Mesendoderm (in vitro differentiated cells): ENCODE measurements at regions not wholly inside any gene's neighbourhood (a gene's known extent, or its start where the extent isn't known, plus 50 kb on each side); places are given as distances from the start of the nearest gene placed in this dataset.
A peak's percentile ranks its signal among the peaks of the same experiment; 100 is the strongest.

ENCODE experiments used
- DNase-seq: peaks from one replicate; pipeline ENCODE4 v3.0.0; 2013
- H2AK5ac ChIP-seq: 2 replicates; pipeline ENCODE4 v1.6.1; 2013; ENCODE audit warnings: low read length, inconsistent platforms
- H2BK120ac ChIP-seq: 2 replicates; pipeline ENCODE4 v1.6.1; 2013; ENCODE audit warnings: low read depth, mild to moderate bottlenecking, low read length, moderate library complexity, mixed read lengths
- H2BK15ac ChIP-seq: replicated peaks from 2 replicates; pipeline ENCODE4 v1.6.1; 2013; ENCODE audit warnings: low read depth, mild to moderate bottlenecking, moderate library complexity
- H2BK5ac ChIP-seq: 2 replicates; pipeline ENCODE4 v1.6.1; 2013; ENCODE audit warnings: low read length, inconsistent platforms
- H3K18ac ChIP-seq: 2 replicates; pipeline ENCODE4 v1.6.1; 2013; ENCODE audit warnings: mild to moderate bottlenecking, low read length, mixed read lengths
- H3K23ac ChIP-seq: one replicate; pipeline ENCODE4 v1.6.1; 2013; ENCODE audit warnings: low read length
- H3K27ac ChIP-seq: 2 replicates; pipeline ENCODE4 v1.5.1; 2013; ENCODE audit warnings: low read depth, mild to moderate bottlenecking, inconsistent platforms, low read length, moderate library complexity
- H3K27me3 ChIP-seq: 2 replicates; pipeline ENCODE4 v1.6.1; 2013; ENCODE audit warnings: low read length, control low read depth, mild to moderate bottlenecking, inconsistent platforms; ENCODE audit not compliant: insufficient read depth, poor library complexity
- H3K36me3 ChIP-seq: 2 replicates; pipeline ENCODE4 v1.6.1; 2013; ENCODE audit warnings: low read length, inconsistent platforms; ENCODE audit not compliant: control insufficient read depth, insufficient read depth
- H3K4ac ChIP-seq: one replicate; pipeline ENCODE4 v1.6.1; 2013; ENCODE audit warnings: low read depth, mild to moderate bottlenecking, low read length, moderate library complexity
- H3K4me1 ChIP-seq: 2 replicates; pipeline ENCODE4 v1.6.1; 2013; ENCODE audit warnings: low read depth, low read length, inconsistent platforms; ENCODE audit not compliant: control insufficient read depth
- H3K4me2 ChIP-seq: 2 replicates; pipeline ENCODE4 v1.6.1; 2013; ENCODE audit warnings: low read length
- H3K4me3 ChIP-seq: 2 replicates; pipeline ENCODE4 v1.5.1; 2013; ENCODE audit warnings: mild to moderate bottlenecking, low read length
- H3K56ac ChIP-seq: one replicate; pipeline ENCODE4 v1.6.1; 2013; ENCODE audit warnings: low read length
- H3K79me1 ChIP-seq: 2 replicates; pipeline ENCODE4 v1.6.1; 2013; ENCODE audit warnings: low read length, inconsistent platforms
- H3K79me2 ChIP-seq: 2 replicates; pipeline ENCODE4 v1.6.1; 2013; ENCODE audit warnings: mild to moderate bottlenecking, low read length; ENCODE audit not compliant: control insufficient read depth, insufficient read depth
- H3K9ac ChIP-seq: 2 replicates; pipeline ENCODE4 v1.6.1; 2013; ENCODE audit warnings: low read length, inconsistent platforms
- H4K5ac ChIP-seq: one replicate; pipeline ENCODE4 v1.6.1; 2013; ENCODE audit warnings: low read length
- H4K8ac ChIP-seq: one replicate; pipeline ENCODE4 v1.6.1; 2013; ENCODE audit warnings: low read depth, mild to moderate bottlenecking, control low read depth, low read length, moderate library complexity
- WGBS: extraction: QIAGEN DNeasy Blood & Tissue Kit; methylation state at CpG from one replicate; pipeline ENCODE4 v1.1.7; 2013; ENCODE audit warnings: low lambda C conversion rate, missing lambda C conversion rate; ENCODE audit not compliant: insufficient coverage; ENCODE audit errors: extremely low coverage; 5-methylcytosine and 5-hydroxymethylcytosine counted together

DNA sequence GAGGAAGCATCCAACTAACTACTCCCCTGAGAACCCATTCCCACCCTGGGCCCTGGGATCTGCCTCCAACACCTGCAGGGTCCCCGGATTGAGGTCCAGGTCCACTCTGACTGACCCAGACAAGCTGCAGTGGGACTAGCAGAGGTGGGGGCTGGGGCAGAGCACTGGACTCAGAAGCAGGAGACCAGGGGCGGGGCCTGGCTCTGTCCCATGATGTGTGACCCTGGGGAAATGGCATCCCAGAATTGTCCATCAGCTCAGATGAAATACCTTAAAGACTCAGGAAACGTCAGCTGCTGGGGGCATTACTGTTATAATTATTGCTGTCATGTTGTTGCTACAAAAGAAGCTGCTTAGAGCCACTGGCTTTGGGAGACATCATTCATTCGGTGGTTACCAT is 202.4 kb downstream of the C9orf50 start:
- H3K9ac ChIP-seq: no peak overlapping the region
- H3K79me1 ChIP-seq: no peaks in the 10 kb centered on the region
- H4K5ac ChIP-seq: no peak overlapping the region
- no peak overlapping the region for H3K4me3 ChIP-seq
- no peak overlapping the region for H3K4ac ChIP-seq
- no peak overlapping the region for H3K18ac ChIP-seq
- no peak overlapping the region for H2AK5ac ChIP-seq
- no peaks in the 10 kb centered on the region for H3K36me3 ChIP-seq
- no peak for DNase-seq
- H3K27ac ChIP-seq: no peak overlapping the region
- H3K4me2 ChIP-seq: no peak overlapping the region
- H3K56ac ChIP-seq: no peak overlapping the region
- H2BK15ac ChIP-seq: no peak overlapping the region
- no peak overlapping the region for H2BK120ac ChIP-seq
- peaks cover 3% of the 10 kb centered on the region for H3K4me1 ChIP-seq
- no peaks in the 10 kb centered on the region for H3K27me3 ChIP-seq
- H4K8ac ChIP-seq: no peak overlapping the region
- H2BK5ac ChIP-seq: no peak overlapping the region
- WGBS: no CpG with 5 or more reads among the region's 4 CpGs
- no peaks in the 10 kb centered on the region for H3K79me2 ChIP-seq
- no peak overlapping the region for H3K23ac ChIP-seq

DNA sequence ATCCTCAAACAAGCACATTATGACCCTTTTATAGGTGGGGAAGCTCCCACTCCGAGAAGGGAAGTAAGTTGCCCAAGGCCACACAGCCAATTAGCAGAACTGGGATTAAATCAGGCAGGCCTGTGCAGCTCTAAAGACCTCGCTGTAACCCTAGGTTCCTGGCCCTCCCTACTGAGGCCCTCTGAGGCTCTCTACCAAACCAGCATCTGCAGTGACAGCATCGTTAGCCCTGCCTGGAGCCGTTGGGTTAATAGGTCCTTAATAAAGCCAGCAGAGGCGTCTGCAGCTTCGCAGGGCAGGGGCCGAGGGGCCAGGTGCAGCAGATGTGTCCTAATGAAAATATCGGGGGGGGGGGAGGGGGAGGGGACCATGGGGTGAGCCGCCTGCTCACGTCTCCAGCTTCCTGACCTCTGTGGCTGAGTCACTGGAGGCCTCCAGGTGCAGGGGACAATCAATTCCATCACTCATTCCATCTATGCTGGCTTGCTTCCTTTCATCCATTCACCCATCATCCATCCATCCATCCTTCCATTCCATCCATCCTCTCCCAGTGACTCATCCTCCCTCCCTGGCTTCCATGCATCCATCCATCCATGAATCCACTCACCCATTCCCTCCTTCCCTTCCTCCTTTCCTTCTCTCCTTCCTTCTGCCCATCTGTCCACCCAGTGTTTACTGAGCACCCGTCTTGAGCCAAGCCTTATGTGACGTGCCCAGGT is 203.9 kb downstream of the C9orf50 start:
- no peak overlapping the region for H3K9ac ChIP-seq
- H3K4me3 ChIP-seq: no peak overlapping the region
- H3K4me1 ChIP-seq: peaks cover 3% of the 10 kb centered on the region
- no peak overlapping the region for H2BK15ac ChIP-seq
- no peak overlapping the region for H2BK5ac ChIP-seq
- H3K4me2 ChIP-seq: no peak overlapping the region
- no peaks in the 10 kb centered on the region for H3K79me2 ChIP-seq
- H3K27ac ChIP-seq: no peak overlapping the region
- H3K27me3 ChIP-seq: no peaks in the 10 kb centered on the region
- no peak overlapping the region for H3K56ac ChIP-seq
- DNase-seq: no peak
- no peak overlapping the region for H4K5ac ChIP-seq
- H2BK120ac ChIP-seq: no peak overlapping the region
- no CpG with 5 or more reads among the region's 12 CpGs for WGBS
- H3K79me1 ChIP-seq: no peaks in the 10 kb centered on the region
- no peak overlapping the region for H3K18ac ChIP-seq
- H2AK5ac ChIP-seq: no peak overlapping the region
- H3K36me3 ChIP-seq: no peaks in the 10 kb centered on the region
- H3K23ac ChIP-seq: no peak overlapping the region
- no peak overlapping the region for H4K8ac ChIP-seq
- H3K4ac ChIP-seq: no peak overlapping the region

DNA sequence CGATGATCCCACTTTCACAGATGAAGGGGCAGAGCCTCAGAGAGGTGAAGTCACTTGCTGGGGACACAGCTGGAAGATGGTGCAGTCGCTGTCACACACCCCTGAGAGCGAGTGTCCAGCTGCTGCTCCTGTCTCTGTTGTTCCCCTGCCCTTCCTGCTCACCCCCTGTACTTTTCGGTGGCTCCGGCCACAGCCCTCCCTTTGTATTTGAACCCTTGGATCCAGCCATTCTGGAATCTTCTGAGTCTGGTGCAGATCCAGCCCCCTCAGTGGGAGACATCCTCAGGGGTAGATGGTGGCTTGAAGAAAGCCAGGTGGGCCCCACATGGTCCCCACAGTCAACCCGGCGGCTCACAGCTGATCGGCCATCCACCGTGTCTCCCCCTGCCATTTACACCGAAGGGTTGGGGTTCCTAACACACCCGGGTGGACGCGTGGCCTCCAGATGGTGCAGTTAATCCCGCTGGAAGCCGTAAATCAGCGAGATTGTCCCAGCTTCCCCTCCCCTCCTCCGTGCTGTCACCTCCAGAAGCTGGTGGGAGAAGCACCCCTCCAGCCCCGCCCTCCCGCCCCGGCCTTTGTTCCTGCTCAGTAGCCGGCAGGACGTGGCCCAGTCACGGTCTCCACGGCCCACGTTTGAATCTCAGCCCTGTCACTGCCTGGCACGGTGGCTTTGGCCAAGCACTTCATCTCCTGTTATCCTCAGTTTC is 204.8 kb downstream of the C9orf50 start:
- Histone ChIP-seq H2BK5ac (no peak overlapping the region), H3K4me1 (peaks cover 3% of the 10 kb centered on the region), H3K18ac (no peak overlapping the region), H3K4me3 (no peak overlapping the region), H2AK5ac (no peak overlapping the region), H3K4me2 (no peak overlapping the region), H2BK15ac (no peak overlapping the region), H4K8ac (no peak overlapping the region), H3K36me3 (no peaks in the 10 kb centered on the region), H3K56ac (no peak overlapping the region), H3K27me3 (no peaks in the 10 kb centered on the region), H3K79me2 (no peaks in the 10 kb centered on the region), H3K9ac (no peak overlapping the region), H3K23ac (no peak overlapping the region), H3K79me1 (no peaks in the 10 kb centered on the region), H3K4ac (no peak overlapping the region), H4K5ac (no peak overlapping the region), H3K27ac (no peak overlapping the region), H2BK120ac (no peak overlapping the region)
- WGBS: no CpG with 5 or more reads among the region's 26 CpGs
- no peak for DNase-seq

DNA sequence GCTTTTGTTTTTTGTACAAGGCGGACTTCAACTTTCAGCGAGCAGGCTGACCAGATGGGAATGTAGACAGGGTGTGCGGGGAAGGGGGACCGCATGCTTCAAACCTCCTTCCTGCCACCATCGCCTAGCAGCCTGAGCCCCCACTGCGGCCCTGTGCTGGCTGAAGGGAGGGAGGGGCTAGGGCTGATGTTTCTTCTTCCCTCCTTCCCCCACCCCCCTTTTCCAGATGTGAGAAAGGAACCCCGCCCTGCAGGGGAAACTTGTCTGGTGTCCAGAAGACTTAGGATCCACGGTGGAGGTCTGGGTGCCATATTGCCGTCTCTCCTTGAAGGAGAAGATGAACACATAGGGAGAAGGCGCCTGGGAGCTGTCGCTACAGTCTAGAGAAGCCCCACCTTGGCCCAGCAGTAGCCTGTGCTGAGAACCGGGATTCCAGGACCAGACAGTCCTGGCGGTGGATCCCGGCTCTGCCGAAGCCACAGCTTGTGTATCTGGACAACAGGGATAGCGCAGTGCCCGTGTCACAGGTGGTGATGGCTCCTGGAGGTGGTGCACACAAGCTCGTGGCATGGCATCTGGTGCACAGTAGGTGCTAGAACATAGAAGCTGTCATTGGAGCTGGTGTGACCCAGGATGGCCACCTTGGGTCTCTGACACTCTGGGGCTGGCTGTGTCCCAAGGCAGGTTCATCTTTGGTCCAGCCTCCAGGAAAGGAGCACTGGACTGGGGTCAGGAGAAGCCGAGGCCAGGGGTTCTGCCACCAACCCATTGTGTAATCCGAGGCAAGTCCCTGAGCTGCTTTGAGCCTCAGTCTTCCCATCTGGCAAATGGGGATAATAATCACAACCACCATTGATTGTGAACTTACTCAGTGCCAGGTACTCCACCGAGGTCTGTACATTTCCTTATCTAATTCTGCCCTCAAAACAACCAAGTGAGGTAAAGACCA is 205.6 kb downstream of the C9orf50 start:
- H3K56ac ChIP-seq: peak overlapping the region; percentile 80
- WGBS: no CpG with 5 or more reads among the region's 21 CpGs

DNA sequence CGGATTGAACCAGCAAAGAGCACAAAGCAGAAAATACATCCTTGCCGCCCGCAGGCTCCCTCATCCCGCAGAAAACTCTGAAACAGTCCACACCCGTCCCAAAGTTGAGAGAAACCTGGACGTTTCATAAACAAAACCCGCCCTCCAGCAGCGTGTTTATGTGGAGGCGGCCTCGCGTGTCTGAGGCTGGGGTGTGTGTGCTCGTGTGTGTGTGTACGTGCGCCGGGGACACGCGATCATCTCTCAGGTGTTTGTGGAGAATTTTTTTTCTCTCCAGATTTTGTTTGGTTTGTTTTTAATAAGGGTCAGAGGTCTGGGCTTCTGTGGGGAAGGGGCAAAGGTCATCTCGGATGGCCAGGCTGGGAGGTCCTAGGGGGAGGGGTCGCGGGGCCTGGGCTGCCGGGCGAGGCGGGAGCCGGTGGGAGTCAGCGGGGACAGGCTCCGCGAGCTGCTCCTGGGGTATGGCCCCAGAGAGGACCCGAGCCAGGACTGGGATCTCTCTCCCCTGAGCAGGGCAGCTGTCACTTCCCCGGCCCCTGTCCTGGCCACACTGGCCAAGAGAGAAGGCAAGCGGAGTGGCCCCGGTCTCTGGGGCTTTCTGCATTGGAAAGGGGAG is 206.4 kb downstream of the C9orf50 start:
- H4K8ac ChIP-seq: peak overlapping the region; percentile 91
- H3K4me3 ChIP-seq: no peak overlapping the region
- no peaks in the 10 kb centered on the region for H3K79me2 ChIP-seq
- no peaks in the 10 kb centered on the region for H3K36me3 ChIP-seq
- peak overlapping the region; percentile 80 for H3K56ac ChIP-seq
- H3K9ac ChIP-seq: peak overlapping the region; percentile 73
- no peak overlapping the region for H4K5ac ChIP-seq
- H3K79me1 ChIP-seq: no peaks in the 10 kb centered on the region
- peak overlapping the region; percentile 10 for H2BK5ac ChIP-seq
- no peak overlapping the region for H2BK15ac ChIP-seq
- H3K4me2 ChIP-seq: no peak overlapping the region
- peak overlapping the region; percentile 76 for H3K27ac ChIP-seq
- peak overlapping the region; percentile 98 for H3K4ac ChIP-seq
- no CpG with 5 or more reads among the region's 31 CpGs for WGBS
- H3K23ac ChIP-seq: peak overlapping the region; percentile 85
- no peak overlapping the region for H2AK5ac ChIP-seq
- peak overlapping the region; percentile 93 for H3K18ac ChIP-seq
- peak overlapping the region; percentile 76 for H2BK120ac ChIP-seq
- DNase-seq: no peak
- no peaks in the 10 kb centered on the region for H3K27me3 ChIP-seq
- H3K4me1 ChIP-seq: peaks cover 3% of the 10 kb centered on the region

More for the DNA sequence above, 205.6 kb downstream of the C9orf50 start:
- peak overlapping the region; percentile 1 for H3K23ac ChIP-seq
- no peaks in the 10 kb centered on the region for H3K27me3 ChIP-seq
- H3K4me2 ChIP-seq: no peak overlapping the region
- no peak overlapping the region for H2BK120ac ChIP-seq
- H3K79me1 ChIP-seq: no peaks in the 10 kb centered on the region
- no peak overlapping the region for H2BK15ac ChIP-seq
- peak overlapping the region; percentile 73 for H3K9ac ChIP-seq
- no peak overlapping the region for H3K4me3 ChIP-seq
- H2AK5ac ChIP-seq: peak overlapping the region; percentile 38
- no peaks in the 10 kb centered on the region for H3K79me2 ChIP-seq
- H3K27ac ChIP-seq: no peak overlapping the region
- H3K18ac ChIP-seq: peak overlapping the region; percentile 93
- peaks cover 3% of the 10 kb centered on the region for H3K4me1 ChIP-seq
- no peak overlapping the region for H4K5ac ChIP-seq
- DNase-seq: no peak
- H3K36me3 ChIP-seq: no peaks in the 10 kb centered on the region
- no peak overlapping the region for H2BK5ac ChIP-seq
- H4K8ac ChIP-seq: no peak overlapping the region
- H3K4ac ChIP-seq: peak overlapping the region; percentile 8
